Forelimb muscle (tissue), 1 donor: ENCODE measurements at regions not wholly inside any gene's neighbourhood (a gene's known extent, or its start where the extent isn't known, plus 50 kb on each side); places are given as distances from the start of the nearest gene placed in this dataset.

Experiments used
- DNase-seq: peaks from one replicate; pipeline ENCODE4 v3.0.0-alpha.2; 2013; ENCODE audit warnings: low read depth

DNA sequence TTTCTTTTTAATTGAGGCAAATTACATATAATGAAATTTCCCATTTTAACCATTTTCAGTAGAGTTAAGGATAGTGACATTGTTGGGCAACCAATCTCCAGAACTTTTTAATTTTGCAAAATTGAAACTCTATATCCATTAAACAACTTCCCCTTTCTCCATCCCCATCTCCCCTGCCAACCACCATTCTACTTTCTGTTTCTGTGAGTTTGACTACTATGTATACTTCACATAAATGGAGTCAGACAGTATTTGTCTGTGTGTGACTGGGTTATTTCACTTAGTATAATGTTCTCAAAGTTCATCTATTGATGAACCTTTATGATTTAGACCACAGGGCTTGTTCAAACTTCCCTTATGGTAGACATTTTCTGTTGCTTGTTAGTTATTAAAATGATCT, 364.5 kb upstream of the MAD2L1 start:
- no peak for DNase-seq

GRCh38 chr4:120418146-120418545, 351.5 kb upstream of the MAD2L1 start:
- no peak for DNase-seq

GRCh38 chr4:120415896-120416295, 349.2 kb upstream of the MAD2L1 start:
- no peak for DNase-seq

GRCh38 chr4:120406960-120407359, 340.3 kb upstream of the MAD2L1 start:
- no peak for DNase-seq

DNA sequence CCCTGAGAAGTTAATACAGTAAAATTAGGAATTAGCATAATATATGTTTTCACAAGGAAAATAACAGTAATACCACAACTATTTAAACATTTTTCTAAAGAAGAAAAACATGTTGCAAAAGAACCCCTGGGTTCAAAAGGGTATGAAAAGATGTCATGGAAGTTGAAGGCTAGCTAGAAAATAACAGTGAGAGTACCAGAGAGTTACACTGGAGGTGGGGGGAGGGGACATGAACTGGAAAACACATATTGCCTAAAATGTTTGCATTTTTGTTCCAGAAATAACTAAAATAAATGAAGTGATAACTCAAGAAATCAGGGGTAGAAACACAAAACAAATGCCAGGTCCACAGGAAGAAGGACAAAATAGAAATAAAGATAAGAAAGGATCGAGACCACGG, 336.6 kb upstream of the MAD2L1 start:
- DNase-seq, result no peak

DNA sequence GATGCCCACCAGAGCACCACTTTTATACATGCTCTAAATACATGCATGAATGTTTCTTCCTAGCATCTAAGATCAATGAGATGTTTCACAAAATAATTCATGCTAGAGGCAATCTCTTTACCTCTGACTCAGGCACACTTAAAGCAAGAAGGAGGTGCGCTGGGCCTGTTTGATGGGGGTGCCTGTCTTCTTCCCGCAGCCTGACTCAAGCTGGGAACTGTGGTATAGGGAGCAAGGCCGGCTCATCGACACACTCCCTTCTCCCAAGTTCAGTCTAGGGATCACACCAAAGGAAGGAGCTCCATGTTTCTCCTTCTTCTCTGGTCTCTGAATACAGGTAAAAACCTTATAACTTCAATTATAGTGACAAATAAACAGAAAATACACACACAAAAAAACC, 333.8 kb upstream of the MAD2L1 start:
- DNase-seq, result no peak

GRCh38 chr4:120399826-120400225, 333.2 kb upstream of the MAD2L1 start:
- no peak for DNase-seq

- no peak for DNase-seq
Measured at GRCh38 chr4:120395746-120396145, 329.1 kb upstream of the MAD2L1 start.

GRCh38 chr4:120355881-120356280, 289.2 kb upstream of the MAD2L1 start:
- no peak for DNase-seq

DNA sequence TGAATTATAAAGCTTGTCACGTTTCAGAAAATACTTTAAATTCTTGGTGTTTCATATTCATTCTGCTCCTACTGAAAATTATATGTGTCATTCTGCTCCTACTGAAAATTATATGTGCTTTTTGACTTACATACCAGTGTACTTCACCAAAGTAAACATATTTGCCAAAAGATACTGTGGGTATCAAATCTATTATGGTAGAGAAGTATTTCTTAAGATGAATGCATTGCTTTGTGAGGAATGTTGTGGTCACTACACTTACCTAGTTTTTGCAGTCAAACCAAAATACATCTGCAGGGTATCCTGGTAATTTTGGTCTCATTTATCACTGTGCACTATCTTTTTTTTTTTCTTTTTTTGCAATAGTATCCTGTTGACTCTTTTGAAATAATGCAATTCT, 287.7 kb upstream of the MAD2L1 start:
- DNase-seq, result no peak

- no peak for DNase-seq
Measured at GRCh38 chr4:120353235-120353634, 286.6 kb upstream of the MAD2L1 start.

- DNase-seq, result no peak
Measured at GRCh38 chr4:120352739-120353138, 286.1 kb upstream of the MAD2L1 start.

DNA sequence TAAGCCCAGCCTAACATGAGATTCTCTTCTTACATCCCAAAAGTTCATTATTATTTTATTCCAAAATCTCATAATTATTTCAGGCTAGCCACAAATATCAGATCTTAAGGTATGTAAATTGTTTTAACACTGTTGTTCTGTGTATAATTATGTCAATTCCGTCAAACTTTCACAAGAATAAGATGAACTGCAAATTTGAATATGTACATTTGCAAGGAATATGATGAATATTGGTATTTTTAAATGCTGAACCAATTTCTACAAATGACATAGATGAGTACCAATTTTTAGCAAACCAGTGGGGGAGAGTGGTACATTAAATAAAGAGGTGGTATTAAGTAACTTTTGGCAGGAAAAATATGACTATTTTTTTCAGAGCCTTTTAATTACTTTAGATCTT, 282.3 kb upstream of the MAD2L1 start:
- DNase-seq, result no peak

DNA sequence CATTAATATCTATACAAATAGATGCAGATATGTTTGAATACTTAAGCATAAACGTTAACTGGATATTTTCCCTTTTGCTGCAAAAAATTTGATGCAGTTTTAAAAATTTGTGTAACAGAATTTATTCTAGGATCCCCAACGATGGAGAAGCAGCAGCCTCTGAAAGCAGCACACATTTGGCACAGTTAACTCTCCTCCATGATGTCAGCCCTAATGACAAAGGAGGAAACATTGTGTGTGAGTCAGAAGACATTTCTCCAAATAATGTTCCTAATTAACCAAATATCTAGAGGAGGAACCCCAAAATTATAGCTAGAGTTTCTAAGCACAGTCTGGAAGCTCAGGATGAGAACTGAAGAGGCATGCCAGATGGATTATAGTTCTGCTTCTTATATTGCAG, 281.9 kb upstream of the MAD2L1 start:
- DNase-seq, result no peak

- no peak for DNase-seq
Measured at GRCh38 chr4:120331486-120332370, 265.1 kb upstream of the MAD2L1 start.

GRCh38 chr4:120329386-120329785, 262.7 kb upstream of the MAD2L1 start:
- no peak for DNase-seq

GRCh38 chr4:120327276-120327675, 260.6 kb upstream of the MAD2L1 start:
- DNase-seq, result no peak

DNA sequence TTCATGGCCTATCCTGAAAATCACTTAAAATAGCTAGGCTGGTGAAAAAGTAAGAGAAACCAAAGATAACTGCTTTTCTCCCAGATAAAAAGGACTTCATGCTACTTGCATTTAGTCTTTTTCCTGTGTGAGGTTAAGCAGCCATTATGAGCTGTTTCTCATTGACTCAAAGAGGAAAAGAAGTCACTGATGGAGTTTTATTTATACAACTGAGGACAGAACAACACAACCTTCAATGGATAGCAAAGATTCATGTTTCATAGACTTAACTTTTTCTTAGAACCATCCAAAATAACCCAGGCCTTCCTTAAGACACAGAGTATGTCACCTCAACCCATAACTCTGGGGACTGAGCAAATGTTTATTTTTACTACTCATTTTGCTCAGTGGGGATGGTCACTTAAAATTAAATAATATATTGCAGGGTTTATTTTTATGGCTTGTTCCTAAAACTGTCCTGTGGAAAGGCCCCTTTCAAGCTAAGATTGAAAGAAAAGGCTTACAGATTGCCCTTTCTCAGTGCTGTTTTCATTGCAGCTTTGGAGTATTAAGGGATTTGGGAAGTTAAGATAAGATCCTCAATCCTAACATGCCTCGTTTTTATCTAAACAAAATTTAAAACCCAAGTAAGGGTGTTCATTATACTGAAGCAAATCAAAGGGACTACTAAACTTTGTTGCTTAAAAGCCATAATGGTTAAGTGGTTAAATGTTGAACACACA, 252.6 kb upstream of the MAD2L1 start:
- DNase-seq, result no peak

DNA sequence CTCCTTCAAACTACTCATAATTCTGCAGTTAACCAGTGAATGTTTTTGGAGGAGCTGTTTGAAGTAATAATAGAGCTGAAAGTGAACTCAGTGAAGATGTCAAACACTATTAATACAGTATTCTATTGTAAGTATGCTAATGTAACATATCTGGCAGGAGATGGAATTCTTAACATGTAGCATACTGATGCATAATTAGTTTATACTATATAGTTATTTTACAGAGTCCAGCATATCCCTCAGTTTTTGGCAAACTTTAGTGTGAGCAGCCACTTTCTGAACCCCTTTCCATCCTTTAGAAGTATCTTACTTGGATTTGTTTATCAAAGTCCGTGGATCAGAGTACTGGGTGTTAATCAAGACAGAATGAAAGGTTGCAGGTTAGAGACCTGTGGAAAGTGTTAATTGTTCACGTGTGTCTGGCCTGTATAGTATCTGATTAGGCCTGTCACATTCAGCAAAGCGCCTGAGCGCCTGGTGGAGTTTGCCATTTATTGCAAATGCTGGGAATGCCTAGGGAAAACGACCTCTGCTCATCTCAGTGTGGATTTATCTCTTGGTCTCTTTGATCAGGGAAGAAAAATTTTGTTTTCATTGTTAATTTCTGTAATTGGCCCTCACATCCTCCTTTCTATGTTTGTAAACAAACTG, 251.7 kb upstream of the MAD2L1 start:
- DNase-seq, result no peak

DNA sequence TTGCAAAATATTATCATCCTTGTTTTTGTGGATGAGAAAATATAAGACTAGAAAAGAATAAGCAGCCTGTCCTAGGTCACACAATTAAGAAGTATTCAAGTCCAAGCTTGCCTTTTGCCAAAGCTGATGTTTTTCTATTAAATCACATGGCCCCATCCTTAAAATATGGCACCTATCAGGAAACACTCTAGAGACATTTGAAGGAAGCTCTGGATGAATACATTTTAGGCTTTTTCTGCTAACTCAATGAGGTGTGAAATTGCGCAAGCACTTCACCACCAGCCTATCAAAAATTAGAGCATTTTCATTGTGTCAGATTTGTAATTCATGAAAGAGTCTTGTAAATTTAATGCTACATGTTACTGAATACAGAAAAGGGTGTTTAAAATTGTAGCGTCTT, 251.1 kb upstream of the MAD2L1 start:
- DNase-seq, result no peak

- DNase-seq, result no peak
Measured at GRCh38 chr4:120316416-120316815, 249.8 kb upstream of the MAD2L1 start.

GRCh38 chr4:120314969-120315368, 248.3 kb upstream of the MAD2L1 start:
- DNase-seq, result no peak

GRCh38 chr4:120304801-120305200, 238.2 kb upstream of the MAD2L1 start:
- DNase-seq, result no peak
